ENCODE measurements at regions not wholly inside any gene's neighbourhood (a gene's known extent, or its start where the extent isn't known, plus 50 kb on each side); places are given as distances from the start of the nearest gene placed in this dataset.

DNA sequence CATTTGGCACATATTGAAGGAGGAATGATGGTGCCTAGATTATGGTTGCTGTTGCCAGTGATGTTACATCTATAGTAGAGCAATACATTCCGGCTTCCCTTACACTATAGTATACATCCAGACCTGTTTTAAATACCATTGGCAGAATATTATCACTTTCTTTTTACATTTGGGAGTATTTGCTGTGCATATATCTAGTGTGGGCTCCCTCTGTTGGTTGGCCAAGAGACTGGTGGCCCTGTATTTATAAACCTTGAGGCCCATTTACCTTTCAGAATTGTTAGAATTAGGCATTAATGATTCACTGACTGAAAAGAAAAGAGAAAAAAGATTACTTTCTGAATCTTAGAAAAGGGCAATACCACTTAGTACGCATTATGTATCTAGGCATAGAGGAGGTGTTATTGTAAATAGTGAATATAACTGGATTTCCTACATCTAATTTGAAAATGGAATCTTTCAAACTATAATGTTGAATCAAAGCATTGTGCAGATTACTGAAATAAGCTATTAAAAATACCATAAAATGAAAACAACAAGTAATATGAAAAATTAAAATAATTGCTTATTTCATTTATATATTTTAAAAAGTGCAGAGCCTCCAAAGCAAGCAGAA, 628.8 kb upstream of the MAN1A1 start:
- no peak overlapping the region for H3K4me3 ChIP-seq (replicated peaks in 1 of 3; ENCODE audit: insufficient read depth in 1 of 3, low read depth in 2 of 3, low read length in 3 of 3)
- no peaks in the 10 kb centered on the region for H3K79me2 ChIP-seq (ENCODE audit: insufficient read depth, low read length)
- in situ Hi-C loops (cut with HindIII; ENCODE audit: extremely low pct_ligation_motif_present, low pct_unique_long_range_greater_than_20kb), result loop anchor here (10.0 to 25.0 kb wide), 2 partner anchors 234 to 841 kb away; no protein-coding TSS in a partner anchor
- H3K4me2 ChIP-seq (ENCODE audit: low read depth, low read length), result no peak overlapping the region
- TF ChIP-seq ZNF562 (CRISPR knock-in tag; IDR thresholded peaks at IDR 0.05; ENCODE audit: borderline replicate concordance) (no peak), ZNF329 (CRISPR knock-in tag; IDR thresholded peaks at IDR 0.05; ENCODE audit: low read depth) (no peak), SMC3 (IDR thresholded peaks at IDR 0.05; ENCODE audit: low read length) (peak; percentile 39; the same call in 1 of the 2 replicates), STAG1 (CRISPR knock-in tag; IDR thresholded peaks at IDR 0.05) (peak; percentile 36), SKI (IDR thresholded peaks at IDR 0.05; ENCODE audit: partially characterized antibody) (no peak)
- TF ChIP-seq, protein P1, sequence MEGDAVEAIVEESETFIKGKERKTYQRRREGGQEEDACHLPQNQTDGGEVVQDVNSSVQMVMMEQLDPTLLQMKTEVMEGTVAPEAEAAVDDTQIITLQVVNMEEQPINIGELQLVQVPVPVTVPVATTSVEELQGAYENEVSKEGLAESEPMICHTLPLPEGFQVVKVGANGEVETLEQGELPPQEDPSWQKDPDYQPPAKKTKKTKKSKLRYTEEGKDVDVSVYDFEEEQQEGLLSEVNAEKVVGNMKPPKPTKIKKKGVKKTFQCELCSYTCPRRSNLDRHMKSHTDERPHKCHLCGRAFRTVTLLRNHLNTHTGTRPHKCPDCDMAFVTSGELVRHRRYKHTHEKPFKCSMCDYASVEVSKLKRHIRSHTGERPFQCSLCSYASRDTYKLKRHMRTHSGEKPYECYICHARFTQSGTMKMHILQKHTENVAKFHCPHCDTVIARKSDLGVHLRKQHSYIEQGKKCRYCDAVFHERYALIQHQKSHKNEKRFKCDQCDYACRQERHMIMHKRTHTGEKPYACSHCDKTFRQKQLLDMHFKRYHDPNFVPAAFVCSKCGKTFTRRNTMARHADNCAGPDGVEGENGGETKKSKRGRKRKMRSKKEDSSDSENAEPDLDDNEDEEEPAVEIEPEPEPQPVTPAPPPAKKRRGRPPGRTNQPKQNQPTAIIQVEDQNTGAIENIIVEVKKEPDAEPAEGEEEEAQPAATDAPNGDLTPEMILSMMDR (CRISPR knock-in tag; IDR thresholded peaks at IDR 0.05), result peak; percentile 48
- WGBS (ENCODE audit: low lambda C conversion rate), result under 1% methylated on average over 2 of the region's 2 CpGs
- ChIA-PET CTCF (ENCODE audit: low intra/inter-chr PET ratio, low total read pairs) (interaction anchor here (0.8 to 1.3 kb wide), 3 partner anchors 627 to 849 kb away, joined by 3 to 4 read pairs (median 3); no protein-coding TSS in a partner anchor), POLR2A (no interaction called here)
- no peaks in the 10 kb centered on the region for H3K9me3 ChIP-seq (ENCODE audit: low read length)
- no peaks in the 10 kb centered on the region for H3K36me3 ChIP-seq (replicated peaks in 1 of 2; ENCODE audit: control insufficient read depth in 1 of 2, insufficient read depth in 2 of 2, low read length in 2 of 2)
- FAIRE-seq, result no peak
- H3K27me3 ChIP-seq (ENCODE audit: control insufficient read depth in 1 of 2, insufficient read depth in 2 of 2, low read length in 2 of 2), result no peaks in the 10 kb centered on the region
- no peaks in the 10 kb centered on the region for H4K20me1 ChIP-seq (ENCODE audit: insufficient read depth, low read length)
- H3K4me1 ChIP-seq (ENCODE audit: insufficient read depth, low read length), result no peaks in the 10 kb centered on the region
- intact Hi-C loops (cut with micrococcal nuclease; ENCODE audit: unreplicated experiment), result loop anchor here (1.0 to 5.0 kb wide), 3 partner anchors 236 to 849 kb away; no protein-coding TSS in a partner anchor
- H3K9ac ChIP-seq (ENCODE audit: insufficient read depth, low read depth, low read length), result no peak overlapping the region
- ATAC-seq, result peak; percentile 83
- DNase-seq (ENCODE audit: low spot score), result peak; percentile 15
- no peak overlapping the region for H3K27ac ChIP-seq (ENCODE audit: extremely low read length, insufficient read depth, low read length)
- H2AFZ ChIP-seq (ENCODE audit: low read length), result no peak overlapping the region
- no TSS peak for BruUV-seq (replicated peaks)
